ENCODE measurements at regions not wholly inside any gene's neighbourhood (a gene's known extent, or its start where the extent isn't known, plus 50 kb on each side); places are given as distances from the start of the nearest gene placed in this dataset.
"Not testable (repeated sequence)": the region's sequence is repeated elsewhere in the genome, so short reads cannot be mapped to it uniquely, and the experiment has no call there.

DNA sequence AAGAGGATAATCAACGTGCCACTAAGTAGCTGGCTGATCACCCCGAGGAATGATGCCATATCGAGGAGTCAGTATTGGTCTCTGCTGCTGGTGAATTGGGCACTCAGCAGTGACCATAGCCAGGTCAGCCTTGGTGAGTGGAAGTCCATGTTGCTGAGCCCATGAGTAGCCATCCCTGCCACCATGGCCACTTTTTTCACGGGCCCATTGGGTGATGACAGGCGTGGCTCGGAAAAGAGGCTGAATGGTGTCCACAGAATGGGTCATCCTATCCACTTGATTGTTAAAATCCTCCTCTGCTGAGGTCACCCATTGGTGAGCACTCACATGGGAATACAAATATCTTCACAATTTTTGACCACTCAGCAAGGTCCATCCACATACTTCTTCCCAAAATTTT, 114.4 kb downstream of the UBE2NL start:
- Mint-ChIP-seq H3K9me3 (peaks cover 16% of the 10 kb centered on the region), H3K36me3 (ENCODE audit: low read depth) (peaks cover 3% of the 10 kb centered on the region), H3K4me1 (no peaks in the 10 kb centered on the region), H3K4me3 (no peak overlapping the region), H3K27me3 (ENCODE audit: low read depth) (no peaks in the 10 kb centered on the region), H3K27ac (ENCODE audit: unreplicated experiment) (no peak overlapping the region)
- DNase-seq (ENCODE audit: low read depth, low spot score) = no peak
- TF ChIP-seq, protein P1, sequence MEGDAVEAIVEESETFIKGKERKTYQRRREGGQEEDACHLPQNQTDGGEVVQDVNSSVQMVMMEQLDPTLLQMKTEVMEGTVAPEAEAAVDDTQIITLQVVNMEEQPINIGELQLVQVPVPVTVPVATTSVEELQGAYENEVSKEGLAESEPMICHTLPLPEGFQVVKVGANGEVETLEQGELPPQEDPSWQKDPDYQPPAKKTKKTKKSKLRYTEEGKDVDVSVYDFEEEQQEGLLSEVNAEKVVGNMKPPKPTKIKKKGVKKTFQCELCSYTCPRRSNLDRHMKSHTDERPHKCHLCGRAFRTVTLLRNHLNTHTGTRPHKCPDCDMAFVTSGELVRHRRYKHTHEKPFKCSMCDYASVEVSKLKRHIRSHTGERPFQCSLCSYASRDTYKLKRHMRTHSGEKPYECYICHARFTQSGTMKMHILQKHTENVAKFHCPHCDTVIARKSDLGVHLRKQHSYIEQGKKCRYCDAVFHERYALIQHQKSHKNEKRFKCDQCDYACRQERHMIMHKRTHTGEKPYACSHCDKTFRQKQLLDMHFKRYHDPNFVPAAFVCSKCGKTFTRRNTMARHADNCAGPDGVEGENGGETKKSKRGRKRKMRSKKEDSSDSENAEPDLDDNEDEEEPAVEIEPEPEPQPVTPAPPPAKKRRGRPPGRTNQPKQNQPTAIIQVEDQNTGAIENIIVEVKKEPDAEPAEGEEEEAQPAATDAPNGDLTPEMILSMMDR (conservative IDR thresholded peaks at IDR 0.05) = no peak

DNA sequence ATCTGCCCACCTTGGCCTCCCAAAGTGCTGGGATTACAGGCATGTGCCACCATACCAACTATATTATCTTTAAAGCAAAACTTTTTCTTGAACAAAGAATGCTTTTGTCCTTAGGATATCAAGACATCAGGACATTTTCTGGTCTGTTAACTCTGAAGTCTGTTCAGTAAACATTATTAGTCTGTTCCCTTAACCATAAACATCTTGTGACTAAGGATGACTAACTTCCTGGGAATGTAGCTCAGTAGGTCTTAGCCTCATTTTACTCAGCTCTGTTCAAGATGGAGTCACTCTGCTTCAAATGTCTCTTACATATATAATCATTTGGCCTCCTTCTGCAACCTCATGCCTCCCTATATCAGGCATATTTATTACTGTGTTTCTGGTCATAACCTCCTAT, 122.9 kb downstream of the UBE2NL start:
- Mint-ChIP-seq H3K4me1 (no peaks in the 10 kb centered on the region), H3K27ac (ENCODE audit: unreplicated experiment) (no peak overlapping the region), H3K4me3 (no peak overlapping the region), H3K36me3 (ENCODE audit: low read depth) (peaks cover 5% of the 10 kb centered on the region), H3K27me3 (ENCODE audit: low read depth) (no peaks in the 10 kb centered on the region), H3K9me3 (peaks cover 15% of the 10 kb centered on the region)
- TF ChIP-seq, protein P1 (conservative IDR thresholded peaks at IDR 0.05) = no peak
- DNase-seq (ENCODE audit: low read depth, low spot score) = no peak

DNA sequence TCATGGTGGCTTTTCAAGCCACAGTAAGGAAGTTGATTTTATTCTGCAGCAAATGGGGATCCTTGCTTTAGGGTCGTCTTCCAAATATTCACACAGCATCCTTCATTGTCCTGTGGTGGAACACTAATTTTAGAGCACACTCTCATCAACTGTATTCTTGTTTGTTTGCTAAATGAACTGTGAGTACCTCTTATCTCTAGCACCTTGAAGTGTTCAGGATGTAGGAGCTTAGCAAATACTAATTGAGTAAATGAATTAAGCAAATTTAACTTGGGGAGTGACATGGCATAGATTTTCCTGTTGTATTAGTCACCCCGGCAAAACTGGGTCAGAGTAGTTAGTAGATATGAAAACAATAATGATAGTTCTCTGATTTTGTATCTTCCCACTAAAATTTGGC, 156.9 kb downstream of the UBE2NL start:
- no peaks in the 10 kb centered on the region for H3K36me3 Mint-ChIP-seq (ENCODE audit: low read depth)
- H3K27me3 Mint-ChIP-seq (ENCODE audit: low read depth) = no peaks in the 10 kb centered on the region
- no peaks in the 10 kb centered on the region for H3K4me1 Mint-ChIP-seq
- TF ChIP-seq, protein P1 (conservative IDR thresholded peaks at IDR 0.05) = no peak
- H3K27ac Mint-ChIP-seq (ENCODE audit: unreplicated experiment) = no peak overlapping the region
- no peak overlapping the region for H3K4me3 Mint-ChIP-seq
- H3K9me3 Mint-ChIP-seq = peaks cover 3% of the 10 kb centered on the region
- DNase-seq (ENCODE audit: low read depth, low spot score) = no peak

DNA sequence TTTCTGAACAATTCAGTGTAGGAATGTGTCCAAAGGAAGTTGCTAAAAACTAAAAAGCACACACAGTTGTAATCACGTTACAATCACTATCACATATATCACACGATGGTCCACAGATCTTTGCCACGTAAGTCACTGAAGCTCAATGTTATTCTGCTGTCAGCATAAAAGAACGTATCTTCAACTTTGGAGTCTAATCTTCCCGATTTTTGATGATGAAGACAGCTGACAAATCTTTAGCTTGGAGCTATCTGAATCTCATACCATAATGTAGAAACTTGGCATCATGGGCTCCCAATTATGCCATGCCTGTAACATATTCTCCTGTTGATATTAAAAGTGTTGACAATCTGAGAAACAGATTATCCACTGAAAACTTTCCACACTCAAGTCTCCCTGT, 158.4 kb downstream of the UBE2NL start:
- TF ChIP-seq, protein P1 (conservative IDR thresholded peaks at IDR 0.05) = no peak
- no peaks in the 10 kb centered on the region for H3K27me3 Mint-ChIP-seq (ENCODE audit: low read depth)
- H3K4me1 Mint-ChIP-seq = no peaks in the 10 kb centered on the region
- H3K9me3 Mint-ChIP-seq = peaks cover 9% of the 10 kb centered on the region
- no peak overlapping the region for H3K27ac Mint-ChIP-seq (ENCODE audit: unreplicated experiment)
- no peak overlapping the region for H3K4me3 Mint-ChIP-seq
- H3K36me3 Mint-ChIP-seq (ENCODE audit: low read depth) = no peaks in the 10 kb centered on the region
- DNase-seq (ENCODE audit: low read depth, low spot score) = no peak

DNA sequence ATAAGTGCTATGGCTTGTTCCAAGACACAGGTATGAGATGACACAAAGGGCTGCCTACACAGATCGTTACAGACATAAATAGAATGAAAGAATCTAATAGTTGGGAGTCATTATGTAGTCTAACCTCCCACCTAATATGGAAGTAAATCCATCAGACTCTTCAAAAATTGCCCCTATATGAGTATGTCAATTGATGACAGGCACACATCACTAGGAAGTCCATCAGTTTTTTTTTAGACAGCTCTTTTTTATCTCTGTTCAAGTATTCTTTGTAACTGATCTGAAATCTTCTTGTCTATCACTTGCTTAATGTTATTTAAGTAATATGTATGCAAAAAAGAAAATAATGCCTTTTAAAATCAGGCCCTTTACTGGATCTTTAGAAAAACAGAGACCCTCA, 191.6 kb downstream of the UBE2NL start:
- no peaks in the 10 kb centered on the region for H3K27me3 Mint-ChIP-seq (ENCODE audit: low read depth)
- H3K4me1 Mint-ChIP-seq = no peaks in the 10 kb centered on the region
- H3K36me3 Mint-ChIP-seq (ENCODE audit: low read depth) = no peaks in the 10 kb centered on the region
- H3K9me3 Mint-ChIP-seq = peaks cover 8% of the 10 kb centered on the region
- H3K4me3 Mint-ChIP-seq = no peak overlapping the region
- TF ChIP-seq, protein P1 (conservative IDR thresholded peaks at IDR 0.05) = no peak
- DNase-seq (ENCODE audit: low read depth, low spot score) = no peak
- H3K27ac Mint-ChIP-seq (ENCODE audit: unreplicated experiment) = no peak overlapping the region

DNA sequence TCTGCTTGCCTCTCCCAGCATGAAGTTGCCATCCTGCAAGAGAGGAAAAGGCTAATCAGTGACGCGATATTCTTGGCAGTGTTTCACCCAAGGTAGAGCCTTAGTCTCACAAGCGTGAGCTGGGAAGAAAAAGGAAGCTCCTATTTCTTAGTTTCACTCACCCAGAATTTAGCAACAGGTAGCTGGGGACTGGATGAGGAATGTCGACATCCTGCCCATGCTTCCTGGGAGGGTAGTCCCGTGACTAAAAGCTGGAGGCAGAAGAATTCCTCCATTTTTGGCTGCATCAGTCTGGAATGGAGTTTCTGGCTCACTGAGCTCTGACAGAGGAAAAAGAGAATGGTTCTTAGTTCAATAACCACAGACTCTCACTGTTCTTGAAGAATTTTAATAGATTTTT, 198.4 kb downstream of the UBE2NL start:
- not testable (repeated sequence) for H3K9me3 Mint-ChIP-seq; H3K4me1 Mint-ChIP-seq; H3K27me3 Mint-ChIP-seq (ENCODE audit: low read depth); H3K27ac Mint-ChIP-seq (ENCODE audit: unreplicated experiment); DNase-seq (ENCODE audit: low read depth, low spot score); H3K36me3 Mint-ChIP-seq (ENCODE audit: low read depth); H3K4me3 Mint-ChIP-seq

DNA sequence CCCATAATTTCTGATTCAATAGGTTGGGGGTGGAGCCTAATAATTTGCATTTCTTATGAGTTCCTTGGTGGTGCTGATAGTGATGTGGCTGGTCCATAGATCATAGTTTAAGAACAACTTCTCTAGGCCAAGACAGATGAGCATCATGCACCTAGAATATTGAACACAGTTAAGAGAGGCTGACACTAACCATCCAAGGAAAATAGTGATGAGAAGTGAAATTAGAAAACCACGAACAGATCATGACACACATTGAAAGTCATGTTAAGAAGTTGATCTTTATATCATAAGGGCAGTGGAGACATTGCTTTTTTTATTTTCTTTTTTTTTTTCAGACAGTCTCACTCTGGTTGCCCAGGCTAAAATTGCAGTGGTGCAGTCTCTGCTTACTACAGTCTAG, 205.8 kb downstream of the UBE2NL start:
- not testable (repeated sequence) for H3K9me3 Mint-ChIP-seq; H3K36me3 Mint-ChIP-seq (ENCODE audit: low read depth); H3K4me3 Mint-ChIP-seq; H3K4me1 Mint-ChIP-seq; H3K27me3 Mint-ChIP-seq (ENCODE audit: low read depth); DNase-seq (ENCODE audit: low read depth, low spot score); H3K27ac Mint-ChIP-seq (ENCODE audit: unreplicated experiment)

DNA sequence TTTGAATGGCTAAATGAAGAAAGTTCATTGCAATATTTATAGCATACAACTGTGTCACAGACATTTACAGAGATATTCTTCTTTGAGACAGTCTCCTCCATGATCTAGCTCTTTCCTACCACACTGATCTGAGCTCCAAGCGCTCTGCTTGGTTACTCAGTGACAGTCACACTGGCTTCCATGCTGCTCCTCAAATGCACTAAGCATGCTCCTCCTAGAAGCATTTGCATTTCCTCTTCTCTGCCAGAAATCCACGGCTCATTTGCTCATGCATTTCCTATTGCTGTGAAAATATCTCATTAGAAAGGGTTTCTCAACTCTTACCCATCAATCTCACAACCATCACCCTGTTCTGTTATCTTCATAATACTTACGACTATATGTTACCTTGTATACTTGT, 208.2 kb downstream of the UBE2NL start:
- not testable (repeated sequence) for H3K9me3 Mint-ChIP-seq; DNase-seq (ENCODE audit: low read depth, low spot score); H3K4me1 Mint-ChIP-seq; H3K36me3 Mint-ChIP-seq (ENCODE audit: low read depth); H3K4me3 Mint-ChIP-seq; H3K27me3 Mint-ChIP-seq (ENCODE audit: low read depth); H3K27ac Mint-ChIP-seq (ENCODE audit: unreplicated experiment)

DNA sequence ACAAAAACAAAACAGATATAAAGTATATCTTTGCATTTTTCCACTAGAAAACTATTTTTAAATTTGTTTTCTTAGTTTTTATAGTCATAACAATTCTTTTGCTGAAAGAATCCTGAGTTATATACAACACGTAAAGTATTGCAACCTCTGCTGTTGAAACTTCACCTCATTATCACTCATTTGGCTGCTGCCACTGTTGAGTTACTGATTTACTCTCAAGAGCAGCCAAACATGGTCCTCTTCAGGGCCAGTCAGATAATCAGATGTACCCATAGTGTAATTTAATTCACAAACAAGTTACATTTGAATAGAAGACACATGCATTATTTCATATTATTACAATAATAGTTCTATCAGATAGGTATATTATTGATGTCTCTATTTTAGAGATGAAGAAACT, 235.6 kb downstream of the UBE2NL start:
- DNase-seq (ENCODE audit: low read depth, low spot score) = not testable (repeated sequence)

More for the DNA sequence above, 235.6 kb downstream of the UBE2NL start:
- H3K36me3 Mint-ChIP-seq (ENCODE audit: low read depth); H3K27me3 Mint-ChIP-seq (ENCODE audit: low read depth); H3K4me3 Mint-ChIP-seq; H3K4me1 Mint-ChIP-seq; H3K27ac Mint-ChIP-seq (ENCODE audit: unreplicated experiment); H3K9me3 Mint-ChIP-seq: not testable (repeated sequence)

Measured in neural crest cell (in vitro differentiated cells).